Stimulated activated CD4-positive, alpha-beta T cell treated with anti-CD3 and anti-CD28 coated beads, Interleukin-2, amount 100 ng/mL, for 48 hours (primary cell): ENCODE measurements at regions not wholly inside any gene's neighbourhood (a gene's known extent, or its start where the extent isn't known, plus 50 kb on each side); places are given as distances from the start of the nearest gene placed in this dataset.

Experiments
- DNase-seq, 2 donors: peaks; one replicate each; pipeline ENCODE4 v3.0.0-alpha.2; 2020

- no peak for DNase-seq
These were observed 759.8 kb upstream of the CITED2 start for GRCh38 chr6:140134224-140134623.

DNA sequence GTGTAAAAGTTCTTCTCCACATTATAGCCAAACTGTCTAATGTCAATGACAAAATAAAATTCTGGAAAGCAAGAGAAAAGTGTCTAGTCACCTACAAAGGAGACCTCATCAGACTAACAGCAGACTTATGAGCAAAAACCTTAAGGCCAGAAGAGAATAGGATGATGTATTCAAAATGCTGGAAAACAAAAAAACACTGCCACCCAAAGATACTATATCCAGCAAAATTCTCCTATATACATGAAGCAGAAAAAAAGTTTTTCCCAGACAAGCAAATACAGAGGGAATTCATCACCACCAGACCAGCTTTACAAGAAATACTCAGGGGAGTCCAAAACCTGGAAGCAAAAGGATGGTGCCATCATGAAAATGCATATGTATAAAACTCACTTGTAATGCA is 755.6 kb upstream of the CITED2 start:
- DNase-seq, result no peak

GRCh38 chr6:140124498-140124897 is 750.0 kb upstream of the CITED2 start:
- no peak for DNase-seq

GRCh38 chr6:140108167-140108566 is 733.7 kb upstream of the CITED2 start:
- no peak for DNase-seq

DNA sequence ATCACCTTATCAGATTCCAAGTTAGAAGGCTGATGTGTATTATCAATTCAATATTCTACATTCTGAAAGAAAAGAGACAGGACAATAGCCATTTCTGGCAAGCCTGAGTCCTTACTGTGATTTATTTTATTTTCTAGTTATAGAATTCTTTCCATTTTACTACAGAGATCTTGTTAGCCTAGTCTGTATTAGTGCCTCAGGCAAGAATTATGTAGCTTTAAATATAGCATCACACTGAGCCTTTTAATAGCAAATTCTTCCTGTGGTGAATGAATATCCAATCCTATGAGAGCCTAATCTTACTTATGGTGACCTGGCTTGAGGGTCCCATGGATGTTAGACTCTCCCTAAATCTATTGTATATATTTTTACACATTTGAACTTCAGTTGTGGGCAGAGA is 732.8 kb upstream of the CITED2 start:
- DNase-seq, result no peak

DNA sequence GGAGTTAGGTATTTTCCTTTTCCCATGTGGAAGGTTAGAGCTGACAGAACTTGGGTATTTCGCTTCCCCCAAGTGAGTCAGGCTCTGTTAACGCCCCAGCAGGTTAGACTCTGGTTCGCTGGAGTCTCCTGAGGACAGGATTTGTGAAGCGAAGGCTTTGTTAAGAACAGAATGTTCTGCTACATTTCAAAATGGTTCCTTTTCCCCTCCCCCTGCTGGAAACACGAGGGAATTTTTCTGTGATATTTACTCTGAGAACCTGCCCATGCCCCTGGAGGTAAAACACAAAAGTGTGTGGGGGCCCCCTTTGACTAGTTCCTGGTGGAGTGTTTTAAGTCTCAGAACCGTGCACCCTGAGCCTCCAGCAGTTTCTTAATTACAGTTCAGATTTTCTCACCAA is 731.4 kb upstream of the CITED2 start:
- no peak for DNase-seq

DNA sequence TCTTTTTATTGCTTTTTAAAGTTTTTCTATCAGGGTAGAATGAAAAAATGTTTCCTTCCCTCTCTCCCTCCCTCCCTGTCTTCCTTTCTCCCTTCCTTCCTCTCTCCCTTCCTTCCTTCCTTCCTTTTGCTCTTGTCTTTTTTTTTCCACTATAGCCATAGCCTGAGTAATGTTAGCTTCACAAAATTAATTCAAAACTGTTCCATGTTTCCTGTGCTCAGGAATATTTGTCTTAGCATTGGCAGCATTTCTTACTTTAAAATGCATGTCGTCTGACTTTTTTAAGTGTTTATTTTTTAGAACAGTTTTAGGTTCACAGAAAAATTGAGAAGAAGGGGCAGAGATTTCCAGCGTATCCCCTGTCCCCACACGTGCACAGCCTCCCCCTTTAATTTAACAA is 730.8 kb upstream of the CITED2 start:
- no peak for DNase-seq

GRCh38 chr6:140101818-140102217 is 727.4 kb upstream of the CITED2 start:
- DNase-seq, result no peak

- no peak for DNase-seq
These were observed 726.9 kb upstream of the CITED2 start for GRCh38 chr6:140101367-140101766.

DNA sequence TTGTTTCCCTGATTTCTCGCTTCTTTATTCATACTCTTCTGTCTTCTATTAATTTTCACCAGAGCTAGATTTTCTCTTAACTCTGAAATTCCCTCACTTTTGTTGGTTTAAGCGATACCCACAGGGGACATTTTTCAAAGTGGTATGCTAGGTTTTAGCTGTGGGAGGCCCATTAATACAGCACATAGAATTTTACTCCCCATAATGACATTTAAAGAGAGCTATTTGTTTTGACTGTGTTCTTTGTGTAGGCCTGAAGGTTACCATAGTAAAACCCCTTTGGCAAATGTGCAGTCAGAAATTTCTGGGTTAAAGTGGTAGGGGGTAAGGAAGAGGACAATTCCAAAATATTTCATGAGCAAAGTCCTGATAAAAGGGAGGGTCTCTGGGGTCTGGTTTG is 721.1 kb upstream of the CITED2 start:
- no peak for DNase-seq

DNA sequence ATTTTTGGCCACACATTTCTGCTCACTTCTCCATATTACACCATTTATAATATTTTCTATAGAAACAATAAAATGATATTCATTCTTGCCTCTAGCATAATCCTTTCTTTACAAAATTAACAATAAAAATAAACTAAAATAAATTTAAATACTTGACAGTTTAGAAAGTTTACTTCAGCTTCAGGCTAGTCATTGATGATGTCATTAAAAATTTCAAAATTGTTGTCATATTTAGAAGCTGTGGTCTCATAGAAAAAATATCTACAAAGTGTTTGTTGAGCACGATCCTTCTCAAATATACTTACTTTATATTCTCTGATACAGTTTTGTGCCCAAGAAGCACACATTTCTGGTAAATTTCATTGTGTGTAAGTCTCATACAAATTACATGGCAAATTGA is 717.4 kb upstream of the CITED2 start:
- DNase-seq, result no peak

DNA sequence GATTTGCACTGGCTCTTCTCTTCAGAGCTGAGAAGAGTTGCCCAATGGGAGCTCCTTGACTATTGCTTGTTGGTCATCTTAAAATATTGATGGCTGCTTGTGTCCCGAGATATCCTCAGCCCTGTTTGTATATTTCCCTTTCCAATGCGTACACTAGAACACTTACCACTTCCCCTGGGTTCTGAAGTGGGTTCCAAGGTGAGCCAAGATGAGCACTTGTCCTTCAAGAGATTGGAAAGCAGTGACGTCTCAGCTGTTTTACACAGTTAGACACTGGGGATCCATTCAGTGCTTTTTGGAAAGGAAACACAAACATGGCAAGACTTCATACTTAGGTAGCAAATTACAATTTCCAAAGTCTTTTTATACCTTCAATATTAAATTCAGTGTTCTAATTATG is 716.4 kb upstream of the CITED2 start:
- no peak for DNase-seq

- no peak for DNase-seq
These were observed 708.9 kb upstream of the CITED2 start for GRCh38 chr6:140083375-140083774.

DNA sequence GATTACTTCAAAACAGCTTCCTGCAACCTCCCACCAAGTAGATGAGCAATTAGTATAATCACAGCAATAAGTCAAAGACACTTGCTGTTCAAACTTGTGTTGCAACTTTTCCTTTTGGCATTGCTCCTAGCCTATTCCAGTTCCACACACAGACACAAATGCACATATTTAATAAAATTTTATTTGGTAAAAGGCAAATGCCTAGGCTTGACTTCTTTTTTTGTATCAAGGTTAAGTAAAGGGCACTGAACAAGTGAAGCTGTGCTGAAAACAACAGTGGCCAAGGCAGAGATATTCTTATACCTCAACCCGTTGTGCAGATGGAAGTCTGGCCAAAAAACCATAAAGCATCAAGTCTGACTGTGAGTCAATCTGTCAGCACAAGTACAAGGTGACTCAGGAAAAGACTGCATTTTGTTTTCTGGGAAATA is 708.4 kb upstream of the CITED2 start:
- DNase-seq, result no peak

- no peak for DNase-seq
These were observed 704.9 kb upstream of the CITED2 start for GRCh38 chr6:140079328-140079727.

- no peak for DNase-seq
These were observed 704.2 kb upstream of the CITED2 start for GRCh38 chr6:140078561-140079125.

DNA sequence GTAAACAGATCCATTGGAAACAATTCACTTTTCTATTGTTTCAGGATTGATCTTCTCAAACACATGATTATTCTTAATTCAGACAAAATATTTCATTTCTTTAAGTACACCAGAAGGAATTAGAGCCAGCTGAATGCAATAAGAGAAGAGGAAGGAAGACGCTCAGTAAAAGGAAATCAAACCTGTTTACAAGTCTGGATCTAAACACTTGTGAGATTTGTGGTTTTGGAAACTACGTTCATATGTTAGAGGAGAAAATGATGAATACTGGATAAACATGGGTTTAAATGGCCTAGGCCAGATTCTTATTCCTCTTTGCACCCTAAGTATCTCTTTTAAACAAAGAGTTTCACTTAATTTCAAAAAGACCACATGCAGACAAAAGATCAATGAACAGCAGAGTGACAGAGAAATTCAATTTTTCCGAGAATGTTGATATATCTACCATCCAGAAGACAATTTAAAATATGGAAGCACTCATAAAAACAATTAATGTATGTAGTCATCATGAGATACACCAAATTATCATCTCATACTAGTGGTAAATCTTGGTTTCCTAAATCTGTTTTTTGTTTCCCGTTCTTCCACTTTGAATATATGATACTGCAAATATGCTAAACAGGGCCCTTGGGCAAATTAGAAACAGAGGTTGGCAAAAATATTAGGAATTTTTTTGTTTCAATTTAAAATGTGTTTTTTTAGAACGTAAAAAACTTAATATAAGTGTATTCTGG is 703.5 kb upstream of the CITED2 start:
- DNase-seq, result no peak

- no peak for DNase-seq
These were observed 701.7 kb upstream of the CITED2 start for GRCh38 chr6:140076105-140076504.

- no peak for DNase-seq
These were observed 699.0 kb upstream of the CITED2 start for GRCh38 chr6:140073456-140073855.

- no peak for DNase-seq
These were observed 697.2 kb upstream of the CITED2 start for GRCh38 chr6:140071601-140072062.

DNA sequence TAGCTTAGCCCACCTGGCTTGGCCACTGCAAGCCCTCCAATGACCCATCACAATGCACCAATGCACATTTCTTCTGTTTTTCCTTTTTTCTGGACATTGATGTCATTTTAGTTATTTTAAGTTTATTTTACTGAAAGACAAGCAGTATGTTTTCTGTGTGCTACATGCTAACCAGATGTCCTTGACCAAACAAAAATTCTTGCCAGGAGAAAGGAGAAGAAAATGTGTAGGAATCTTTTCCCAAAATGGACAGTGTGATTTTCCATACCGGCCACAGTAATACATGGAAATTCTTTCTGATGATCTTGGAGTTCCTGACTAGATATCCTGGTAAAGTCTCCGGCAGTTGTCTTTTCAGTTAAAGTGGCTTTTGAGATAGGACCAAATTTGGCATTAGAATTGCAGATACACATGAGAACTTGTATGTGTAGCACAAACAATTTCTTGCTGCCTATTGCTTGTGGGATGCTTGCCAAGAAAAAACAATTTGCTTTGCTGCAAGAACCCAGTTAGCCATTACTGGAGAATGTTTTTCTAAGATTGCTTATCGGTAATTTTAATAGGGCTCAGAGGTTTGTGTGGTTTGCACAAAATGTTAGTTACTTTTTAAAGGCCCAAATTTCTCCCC is 696.5 kb upstream of the CITED2 start:
- DNase-seq, result no peak

DNA sequence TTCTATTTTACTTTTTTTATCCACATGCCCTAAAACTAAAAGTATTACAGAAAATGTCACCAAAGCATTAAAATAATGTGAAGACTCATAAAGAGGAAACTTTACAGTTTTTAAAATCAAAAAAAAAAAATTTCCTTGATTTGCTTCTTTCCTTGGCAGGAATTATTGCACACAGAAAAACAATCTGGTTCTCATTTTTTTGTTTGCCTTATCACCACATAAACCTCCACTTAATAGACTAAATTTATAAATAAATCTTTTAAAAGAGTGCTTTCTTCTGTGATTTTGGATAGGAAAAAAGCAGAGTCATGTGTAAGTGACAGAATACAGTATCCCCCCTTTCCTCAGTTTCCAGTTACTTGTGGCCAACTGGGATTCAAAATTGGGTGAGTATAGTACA is 695.1 kb upstream of the CITED2 start:
- DNase-seq, result no peak

DNA sequence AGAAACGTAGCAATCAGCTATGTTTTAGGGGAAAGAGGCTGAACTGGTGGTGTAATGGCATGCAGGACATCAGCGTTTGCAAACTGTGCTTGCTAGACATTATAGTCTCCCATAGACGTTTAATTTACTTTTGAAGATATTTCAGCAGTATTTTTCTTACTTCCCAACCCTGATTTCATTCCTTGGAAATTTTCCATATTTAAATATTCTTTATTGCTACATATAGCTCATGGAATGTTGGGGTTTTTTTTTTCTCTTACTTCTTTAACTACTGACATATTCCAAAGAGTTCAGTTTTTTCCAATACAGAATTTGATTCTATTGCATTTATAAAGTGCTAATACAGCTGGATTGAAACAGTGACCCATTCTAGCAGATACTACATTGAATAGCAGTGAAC is 694.4 kb upstream of the CITED2 start:
- DNase-seq, result no peak

GRCh38 chr6:140064366-140064765 is 689.9 kb upstream of the CITED2 start:
- no peak for DNase-seq

DNA sequence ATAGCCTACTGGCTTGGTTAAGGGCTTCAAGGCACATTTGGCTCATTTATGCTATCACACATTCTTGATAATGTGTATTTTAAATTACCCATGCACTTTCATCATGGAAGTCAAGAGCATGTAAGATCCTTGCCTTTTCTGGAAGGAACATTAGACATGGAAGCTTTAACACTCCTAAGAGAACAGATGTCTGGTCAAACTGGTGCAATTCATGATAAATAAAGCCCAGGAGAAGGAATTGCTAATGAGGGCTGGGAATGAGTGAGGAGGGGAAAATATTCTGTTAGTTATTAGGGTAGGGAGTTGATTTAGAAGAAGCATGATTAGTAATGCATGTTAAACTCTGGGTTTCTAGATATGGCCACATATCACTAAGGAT is 688.6 kb upstream of the CITED2 start:
- no peak for DNase-seq
